HEK293 (cell line): ENCODE measurements at regions not wholly inside any gene's neighbourhood (a gene's known extent, or its start where the extent isn't known, plus 50 kb on each side); places are given as distances from the start of the nearest gene placed in this dataset.

Source experiments
- CTCF ChIA-PET: fragments of 350-600 bp; formaldehyde crosslinking; extraction: SDS; loops from one replicate; lab custom pipeline; 2021; ENCODE audit warnings: antibody characterized with exemption; lab: Yijun Ruan, JAX
- POLR2A ChIA-PET: fragments of 300-600 bp; formaldehyde crosslinking; extraction: SDS; loops from one replicate; lab custom pipeline; 2020; ENCODE audit warnings: antibody characterized with exemption, inconsistent platforms; lab: Yijun Ruan, JAX
- H3K27ac ChIP-seq: fragments of 200-500 bp; sonication (Bioruptor generic); 2 replicates; pipeline ENCODE4 v1.5.1; 2014; ENCODE audit warnings: low read depth, low read length, control low read depth, inconsistent platforms; ENCODE audit errors: extremely low read depth
- H3K36me3 ChIP-seq, 2 experiments: fragments of 200-500 bp in 1 of 2; sonication (Bioruptor generic) in 1 of 2; 1 replicate in 1 of 2; 2 replicates in 1 of 2; pipeline ENCODE4 v1.5.1; 2014 to 2017; ENCODE audit warnings: inconsistent platforms in 2 of 2, low read length in 2 of 2; ENCODE audit not compliant: control insufficient read depth in 2 of 2, insufficient read depth in 1 of 2
- H3K4me1 ChIP-seq: fragments of 200-500 bp; sonication (Bioruptor generic); 2 replicates; pipeline ENCODE4 v1.5.1; 2014; ENCODE audit warnings: mild to moderate bottlenecking, low read length, inconsistent platforms; ENCODE audit not compliant: control insufficient read depth, insufficient read depth
- H3K4me3 ChIP-seq: 2 replicates; pipeline ENCODE4 v1.5.1; 2011; ENCODE audit warnings: low read depth, mild to moderate bottlenecking, control low read depth, low read length, moderate library complexity
- H3K9me3 ChIP-seq: fragments of 200-500 bp; sonication (Bioruptor generic); 2 replicates; pipeline ENCODE4 v1.5.1; 2014; ENCODE audit warnings: low read depth, low read length, inconsistent platforms; ENCODE audit not compliant: control insufficient read depth, insufficient read depth
- ZFP41 ChIP-seq: fragments of 450-650 bp; formaldehyde crosslinking; IDR thresholded peaks from 2 replicates; pipeline ENCODE4 v1.5.1; 2016; ENCODE audit warnings: missing biosample characterization, missing genetic modification characterization, borderline replicate concordance
- ZNF112 ChIP-seq: fragments of 450-650 bp; formaldehyde crosslinking; IDR thresholded peaks from 2 replicates; pipeline ENCODE4 v1.5.0; 2017; ENCODE audit warnings: missing biosample characterization, missing genetic modification characterization
- ZNF148 ChIP-seq: fragments of 450-650 bp; formaldehyde crosslinking; IDR thresholded peaks from 2 replicates; pipeline ENCODE4 v1.5.0; 2017; ENCODE audit warnings: missing biosample characterization, missing genetic modification characterization, borderline replicate concordance
- ZNF155 ChIP-seq: fragments of 450-650 bp; formaldehyde crosslinking; IDR thresholded peaks from 2 replicates; pipeline ENCODE4 v1.5.1; 2016; ENCODE audit warnings: missing biosample characterization, missing genetic modification characterization
- ZNF214 ChIP-seq: fragments of 450-650 bp; formaldehyde crosslinking; IDR thresholded peaks from 2 replicates; pipeline ENCODE4 v1.5.1; 2017; ENCODE audit warnings: missing biosample characterization, mild to moderate bottlenecking, missing genetic modification characterization, borderline replicate concordance
- ZNF221 ChIP-seq: fragments of 450-650 bp; formaldehyde crosslinking; IDR thresholded peaks from 2 replicates; pipeline ENCODE4 v1.5.1; 2017; ENCODE audit warnings: missing biosample characterization, missing genetic modification characterization, borderline replicate concordance
- ZNF274 ChIP-seq, 2 experiments: fragments of 200-500 bp in 1 of 2; fragments of 450-650 bp in 1 of 2; sonication (Bioruptor generic) in 1 of 2; formaldehyde crosslinking in 1 of 2; IDR thresholded peaks; 2 replicates each; pipeline versions ENCODE4 v1.5.1 to v1.6.1; 2014 to 2016; ENCODE audit warnings: borderline replicate concordance in 1 of 2, inconsistent platforms in 1 of 2, low read length in 1 of 2, missing biosample characterization in 1 of 2, missing genetic modification characterization in 1 of 2
- ZNF341 ChIP-seq: fragments of 450-650 bp; formaldehyde crosslinking; IDR thresholded peaks from 2 replicates; pipeline ENCODE4; 2016; ENCODE audit warnings: low read depth, missing biosample characterization, missing genetic modification characterization
- ZNF426 ChIP-seq: fragments of 450-650 bp; formaldehyde crosslinking; IDR thresholded peaks from 2 replicates; pipeline ENCODE4 v1.5.1; 2017; ENCODE audit warnings: missing biosample characterization, missing genetic modification characterization, mild to moderate bottlenecking, inconsistent platforms, moderate library complexity
- ZNF521 ChIP-seq: fragments of 450-650 bp; formaldehyde crosslinking; IDR thresholded peaks from 2 replicates; pipeline ENCODE4 v1.5.1; 2017; ENCODE audit warnings: missing biosample characterization, mild to moderate bottlenecking, missing genetic modification characterization
- ZNF549 ChIP-seq: fragments of 450-650 bp; IDR thresholded peaks from 2 replicates; pipeline ENCODE4 v1.5.1; 2018; ENCODE audit warnings: missing biosample characterization, missing genetic modification characterization, mild to moderate bottlenecking, inconsistent platforms, moderate library complexity
- ZNF571 ChIP-seq: fragments of 450-650 bp; formaldehyde crosslinking; IDR thresholded peaks from 2 replicates; pipeline ENCODE4 v1.5.0; 2017; ENCODE audit warnings: missing biosample characterization, missing genetic modification characterization
- ZNF585B ChIP-seq: fragments of 450-650 bp; formaldehyde crosslinking; IDR thresholded peaks from 2 replicates; pipeline ENCODE4 v1.5.1; 2016; ENCODE audit warnings: missing biosample characterization, missing genetic modification characterization
- ZNF623 ChIP-seq: fragments of 450-650 bp; formaldehyde crosslinking; IDR thresholded peaks from 2 replicates; pipeline ENCODE4 v1.5.1; 2016; ENCODE audit warnings: missing biosample characterization, missing genetic modification characterization
- ZNF664 ChIP-seq: fragments of 450-650 bp; formaldehyde crosslinking; IDR thresholded peaks from 2 replicates; pipeline ENCODE4 v1.5.1; 2016; ENCODE audit warnings: missing biosample characterization, missing genetic modification characterization
- ZNF704 ChIP-seq: fragments of 450-650 bp; formaldehyde crosslinking; IDR thresholded peaks from 2 replicates; pipeline ENCODE4 v1.5.1; 2016; ENCODE audit warnings: missing biosample characterization, missing genetic modification characterization
- ZNF707 ChIP-seq: fragments of 450-650 bp; formaldehyde crosslinking; IDR thresholded peaks from 2 replicates; pipeline ENCODE4 v1.5.1; 2016; ENCODE audit warnings: missing biosample characterization, missing genetic modification characterization

- Histone ChIP-seq H3K9me3 (no peaks in the 10 kb centered on the region), H3K36me3 (no peaks in the 10 kb centered on the region), H3K4me3 (no peak overlapping the region), H3K4me1 (no peaks in the 10 kb centered on the region), H3K27ac (no peak overlapping the region)
- ChIA-PET CTCF (no interaction called here), POLR2A (no interaction called here)
- TF ChIP-seq ZNF549 (tag by site-specific recombination) (no peak), ZNF571 (no peak), ZNF148 (tag by site-specific recombination) (no peak), ZNF426 (tag by site-specific recombination) (no peak), ZNF155 (no peak), ZNF623 (no peak), ZNF214 (tag by site-specific recombination) (no peak), ZNF341 (tag by site-specific recombination) (no peak), ZNF274 (IDR thresholded peaks at IDR 0.05; ENCODE audit: low read length) (no peak), ZNF274 (tag by site-specific recombination; IDR thresholded peaks at IDR 0.05; ENCODE audit: borderline replicate concordance) (no peak), ZNF112 (no peak), ZNF664 (tag by site-specific recombination) (no peak)
Measured at GRCh38 chr4:162797108-162797507, 369.6 kb downstream of the NAF1 start.

- H3K9me3 ChIP-seq, result no peaks in the 10 kb centered on the region
- H3K27ac ChIP-seq, result no peak overlapping the region
- no peaks in the 10 kb centered on the region for H3K4me1 ChIP-seq
- TF ChIP-seq ZNF521, result no peak
- TF ChIP-seq, all 188 proteins: peak for 0
- Histone ChIP-seq H3K36me3 (no peaks in the 10 kb centered on the region), H3K4me3 (no peak overlapping the region)
- ChIA-PET CTCF (no interaction called here), POLR2A (no interaction called here)
Measured at GRCh38 chr4:162793571-162793970, 373.1 kb downstream of the NAF1 start.

- POLR2A ChIA-PET, result no interaction called here
- H3K4me1 ChIP-seq, result no peaks in the 10 kb centered on the region
- CTCF ChIA-PET, result no interaction called here
- H3K4me3 ChIP-seq, result no peak overlapping the region
- H3K27ac ChIP-seq, result no peak overlapping the region
- H3K9me3 ChIP-seq, result no peaks in the 10 kb centered on the region
- no peaks in the 10 kb centered on the region for H3K36me3 ChIP-seq
- TF ChIP-seq ZNF221 (tag by site-specific recombination) (no peak), ZNF707 (no peak), ZFP41 (tag by site-specific recombination) (no peak), ZNF704 (tag by site-specific recombination) (no peak), ZNF585B (tag by site-specific recombination) (no peak)
Measured at GRCh38 chr4:162793004-162793403, 373.7 kb downstream of the NAF1 start.
